Keratinocyte (primary cell): ENCODE measurements at regions not wholly inside any gene's neighbourhood (a gene's known extent, or its start where the extent isn't known, plus 50 kb on each side); places are given as distances from the start of the nearest gene placed in this dataset.

Experiments
- DNase-seq: peaks from one replicate; pipeline ENCODE4 v3.0.0-alpha.2; 2011; ENCODE audit warnings: low read depth, missing footprints, low spot score
- FAIRE-seq: peaks from 2 replicates; lab custom pipeline; 2011; peaks lifted over from hg19 to GRCh38; lab: Jason Lieb, UNC
- H2AFZ ChIP-seq: 2 replicates; pipeline ENCODE4 v1.6.0; 2012; ENCODE audit warnings: low read length, control low read depth, inconsistent platforms; ENCODE audit not compliant: control insufficient read depth
- H3K27ac ChIP-seq: 2 replicates; pipeline ENCODE4 v1.5.1; 2011; ENCODE audit warnings: low read length; ENCODE audit not compliant: control insufficient read depth, insufficient read depth
- H3K27me3 ChIP-seq: 3 replicates; pipeline ENCODE4 v1.6.0; 2011; ENCODE audit warnings: low read length; ENCODE audit not compliant: control insufficient read depth, insufficient read depth; ENCODE audit errors: extremely low read depth
- H3K36me3 ChIP-seq, 2 experiments: 2 replicates in 1 of 2; 3 replicates in 1 of 2; pipeline ENCODE4 v1.5.1; 2011; ENCODE audit warnings: low read length in 2 of 2, mild to moderate bottlenecking in 1 of 2; ENCODE audit not compliant: control insufficient read depth in 2 of 2, insufficient read depth in 2 of 2; ENCODE audit errors: extremely low read depth in 1 of 2
- H3K4me1 ChIP-seq: 3 replicates; pipeline ENCODE4 v1.5.1; 2011; ENCODE audit warnings: low read length; ENCODE audit not compliant: control insufficient read depth, insufficient read depth; ENCODE audit errors: extremely low read depth
- H3K4me2 ChIP-seq: 3 replicates; pipeline ENCODE4 v1.6.0; 2011; ENCODE audit warnings: low read depth, low read length; ENCODE audit not compliant: control insufficient read depth, insufficient read depth; ENCODE audit errors: extremely low read depth
- H3K4me3 ChIP-seq, 3 experiments: fragments of 200-600 bp in 1 of 3; sonication (generic) in 1 of 3; 2 replicates in 2 of 3; 3 replicates in 1 of 3; pipeline ENCODE4 v1.5.1; 2011 to 2016; ENCODE audit warnings: low read length in 3 of 3, mild to moderate bottlenecking in 3 of 3, control low read depth in 2 of 3, inconsistent platforms in 1 of 3, low read depth in 1 of 3, mixed read lengths in 1 of 3, mixed run types in 1 of 3, moderate library complexity in 1 of 3; ENCODE audit not compliant: control insufficient read depth in 2 of 3, insufficient read depth in 2 of 3; ENCODE audit errors: extremely low read depth in 1 of 3
- H3K79me2 ChIP-seq: 2 replicates; pipeline ENCODE4 v1.6.0; 2012; ENCODE audit warnings: low read length; ENCODE audit not compliant: control insufficient read depth, insufficient read depth
- H3K9ac ChIP-seq: 3 replicates; pipeline ENCODE4 v1.6.0; 2011; ENCODE audit warnings: low read length; ENCODE audit not compliant: control insufficient read depth, insufficient read depth; ENCODE audit errors: extremely low read depth
- H3K9me1 ChIP-seq: 3 replicates; pipeline ENCODE4 v1.6.0; 2011; ENCODE audit warnings: low read length; ENCODE audit not compliant: control insufficient read depth, insufficient read depth; ENCODE audit errors: extremely low read depth
- H3K9me3 ChIP-seq: 2 replicates; pipeline ENCODE4 v1.5.1; 2012; ENCODE audit warnings: low read depth, low read length; ENCODE audit not compliant: control insufficient read depth
- H4K20me1 ChIP-seq: 3 replicates; pipeline ENCODE4 v1.6.0; 2011; ENCODE audit warnings: low read length; ENCODE audit not compliant: control insufficient read depth, insufficient read depth; ENCODE audit errors: extremely low read depth
- EZH2 ChIP-seq: IDR thresholded peaks from one replicate; pipeline ENCODE4 v1.6.1; 2012; ENCODE audit warnings: inconsistent platforms, mild to moderate bottlenecking, low read length, moderate library complexity
- dilution Hi-C: fragments of 300-500 bp; cut with MboI; formaldehyde crosslinking; loops from one replicate; pipeline ENCODE4 v1.7.0; 2020; ENCODE audit warnings: low sequenced_read_pairs; ENCODE audit not compliant: extremely low pct_ligation_motif_present
- TF ChIP-seq, protein P1 (sequence below), 3 experiments: IDR thresholded peaks in 1 of 3; conservative IDR thresholded peaks in 1 of 3; optimal IDR thresholded peaks in 1 of 3; 2 replicates in 2 of 3; 3 replicates in 1 of 3; pipeline versions ENCODE3 to v1.5.1; 2011; ENCODE audit warnings: low read length in 3 of 3, mild to moderate bottlenecking in 3 of 3, moderate library complexity in 2 of 3, control low read depth in 1 of 3, inconsistent platforms in 1 of 3; ENCODE audit not compliant: insufficient read depth in 2 of 3; ENCODE audit errors: extremely low read depth in 1 of 3

DNA sequence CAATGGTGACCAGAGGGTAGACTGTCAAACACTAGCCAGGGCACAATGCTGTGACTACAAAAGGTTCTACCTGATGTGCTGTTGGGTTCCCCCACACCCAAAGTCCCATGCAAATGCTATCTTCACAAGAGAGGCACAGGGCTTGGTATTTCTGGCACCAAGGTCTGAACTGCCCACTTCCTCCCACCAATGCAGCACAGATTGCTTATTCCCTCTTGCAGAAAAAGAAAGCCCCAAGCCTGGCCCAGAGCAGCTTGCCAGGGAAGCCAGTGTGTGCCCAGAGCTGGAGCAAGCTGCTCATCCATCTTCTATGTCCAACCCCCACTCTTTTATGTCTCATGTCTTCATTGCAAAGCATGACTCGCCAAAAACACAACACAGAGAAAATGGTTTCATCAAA lies 149.4 kb upstream of the CAMK1G start:
- peak; percentile 83 for FAIRE-seq
- dilution Hi-C loops: no loop called here
- Histone ChIP-seq H3K79me2 (peaks cover 22% of the 10 kb centered on the region), H3K27me3 (no peaks in the 10 kb centered on the region), H3K9me1 (no peaks in the 10 kb centered on the region), H3K4me3 (no peak overlapping the region), H4K20me1 (peaks cover 3% of the 10 kb centered on the region), H3K9me3 (no peaks in the 10 kb centered on the region), H3K9ac (peak overlapping the region; percentile 98), H3K27ac (peak overlapping the region; percentile 85), H3K4me2 (peak overlapping the region; percentile 99), H2AFZ (no peak overlapping the region), H3K4me1 (peaks cover 40% of the 10 kb centered on the region), H3K36me3 (peaks cover 13 to 28% of the 10 kb centered on the region in 2 experiments)
- DNase-seq: no peak
- TF ChIP-seq, protein P1, sequence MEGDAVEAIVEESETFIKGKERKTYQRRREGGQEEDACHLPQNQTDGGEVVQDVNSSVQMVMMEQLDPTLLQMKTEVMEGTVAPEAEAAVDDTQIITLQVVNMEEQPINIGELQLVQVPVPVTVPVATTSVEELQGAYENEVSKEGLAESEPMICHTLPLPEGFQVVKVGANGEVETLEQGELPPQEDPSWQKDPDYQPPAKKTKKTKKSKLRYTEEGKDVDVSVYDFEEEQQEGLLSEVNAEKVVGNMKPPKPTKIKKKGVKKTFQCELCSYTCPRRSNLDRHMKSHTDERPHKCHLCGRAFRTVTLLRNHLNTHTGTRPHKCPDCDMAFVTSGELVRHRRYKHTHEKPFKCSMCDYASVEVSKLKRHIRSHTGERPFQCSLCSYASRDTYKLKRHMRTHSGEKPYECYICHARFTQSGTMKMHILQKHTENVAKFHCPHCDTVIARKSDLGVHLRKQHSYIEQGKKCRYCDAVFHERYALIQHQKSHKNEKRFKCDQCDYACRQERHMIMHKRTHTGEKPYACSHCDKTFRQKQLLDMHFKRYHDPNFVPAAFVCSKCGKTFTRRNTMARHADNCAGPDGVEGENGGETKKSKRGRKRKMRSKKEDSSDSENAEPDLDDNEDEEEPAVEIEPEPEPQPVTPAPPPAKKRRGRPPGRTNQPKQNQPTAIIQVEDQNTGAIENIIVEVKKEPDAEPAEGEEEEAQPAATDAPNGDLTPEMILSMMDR (optimal IDR thresholded peaks at IDR 0.05 in 1 of 3, IDR thresholded peaks at IDR 0.05 in 1 of 3, conservative IDR thresholded peaks at IDR 0.05 in 1 of 3; ENCODE audit: extremely low read depth in 1 of 3, insufficient read depth in 2 of 3, low read length in 3 of 3): no peak
- no peak for TF ChIP-seq EZH2

DNA sequence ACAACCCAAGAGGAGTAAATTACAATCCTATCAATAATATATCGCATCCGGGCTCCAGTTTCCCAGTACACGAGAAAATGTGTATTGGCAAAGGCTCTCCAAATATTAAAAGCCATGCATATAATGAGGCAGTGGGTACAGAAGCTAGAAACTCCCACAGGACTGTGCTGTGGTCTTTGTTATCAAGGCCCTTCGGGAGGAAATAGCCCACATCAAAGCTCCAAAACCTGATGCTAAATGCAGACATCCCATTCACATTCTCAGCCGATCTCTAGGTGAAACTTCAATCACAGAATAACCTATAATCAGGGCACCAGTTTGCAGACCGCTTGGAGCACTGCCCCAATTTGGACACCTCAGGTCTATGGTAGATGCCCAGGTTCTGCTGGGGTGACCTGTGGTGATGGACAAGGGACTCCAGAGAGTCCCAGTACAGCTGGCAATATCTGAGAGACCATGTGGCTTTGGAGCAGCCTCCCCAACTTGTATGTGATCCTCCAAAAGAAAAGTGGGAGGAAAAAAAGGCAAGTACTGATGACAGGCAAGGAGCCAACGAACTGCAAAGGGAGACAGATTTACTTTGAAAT lies 148.8 kb upstream of the CAMK1G start:
- no peaks in the 10 kb centered on the region for H3K27me3 ChIP-seq
- FAIRE-seq (no peak), DNase-seq (no peak)
- no peaks in the 10 kb centered on the region for H3K9me1 ChIP-seq
- peak overlapping the region; percentile 85 for H3K27ac ChIP-seq
- H3K9ac ChIP-seq: peak overlapping the region; percentile 61
- no peaks in the 10 kb centered on the region for H3K9me3 ChIP-seq
- H4K20me1 ChIP-seq: peaks cover 3% of the 10 kb centered on the region
- H3K36me3 ChIP-seq: peaks cover 10 to 23% of the 10 kb centered on the region in 2 experiments
- H3K4me3 ChIP-seq: no peak overlapping the region
- dilution Hi-C loops: no loop called here
- H3K4me1 ChIP-seq: peaks cover 40% of the 10 kb centered on the region
- peaks cover 16% of the 10 kb centered on the region for H3K79me2 ChIP-seq
- no peak overlapping the region for H2AFZ ChIP-seq
- TF ChIP-seq, protein P1 (optimal IDR thresholded peaks at IDR 0.05 in 1 of 3, IDR thresholded peaks at IDR 0.05 in 1 of 3, conservative IDR thresholded peaks at IDR 0.05 in 1 of 3; ENCODE audit: extremely low read depth in 1 of 3, insufficient read depth in 2 of 3, low read length in 3 of 3): no peak
- no peak for TF ChIP-seq EZH2
- no peak overlapping the region for H3K4me2 ChIP-seq
